ENCODE measurements at regions not wholly inside any gene's neighbourhood (a gene's known extent, or its start where the extent isn't known, plus 50 kb on each side); places are given as distances from the start of the nearest gene placed in this dataset.

DNA sequence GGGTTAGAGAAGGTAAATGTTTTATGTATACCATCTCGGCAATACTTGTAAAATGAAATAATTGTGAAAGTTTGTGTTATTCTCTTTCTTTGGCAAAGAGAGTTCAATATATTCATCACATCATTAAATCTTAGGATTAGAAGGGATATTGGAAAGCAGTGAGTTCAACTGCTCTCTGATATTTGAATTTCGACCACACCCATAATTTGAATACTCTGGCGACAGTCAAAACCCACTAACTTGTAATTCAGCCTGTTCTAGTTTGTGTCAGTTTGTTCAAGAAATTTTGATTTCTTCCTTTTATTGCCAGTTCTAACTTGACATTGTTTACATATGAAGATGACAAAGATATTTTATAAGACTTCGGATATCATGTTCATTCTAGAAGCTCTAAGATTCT, 1380.5 kb upstream of the CDH8 start:
- TF ChIP-seq, protein P1, sequence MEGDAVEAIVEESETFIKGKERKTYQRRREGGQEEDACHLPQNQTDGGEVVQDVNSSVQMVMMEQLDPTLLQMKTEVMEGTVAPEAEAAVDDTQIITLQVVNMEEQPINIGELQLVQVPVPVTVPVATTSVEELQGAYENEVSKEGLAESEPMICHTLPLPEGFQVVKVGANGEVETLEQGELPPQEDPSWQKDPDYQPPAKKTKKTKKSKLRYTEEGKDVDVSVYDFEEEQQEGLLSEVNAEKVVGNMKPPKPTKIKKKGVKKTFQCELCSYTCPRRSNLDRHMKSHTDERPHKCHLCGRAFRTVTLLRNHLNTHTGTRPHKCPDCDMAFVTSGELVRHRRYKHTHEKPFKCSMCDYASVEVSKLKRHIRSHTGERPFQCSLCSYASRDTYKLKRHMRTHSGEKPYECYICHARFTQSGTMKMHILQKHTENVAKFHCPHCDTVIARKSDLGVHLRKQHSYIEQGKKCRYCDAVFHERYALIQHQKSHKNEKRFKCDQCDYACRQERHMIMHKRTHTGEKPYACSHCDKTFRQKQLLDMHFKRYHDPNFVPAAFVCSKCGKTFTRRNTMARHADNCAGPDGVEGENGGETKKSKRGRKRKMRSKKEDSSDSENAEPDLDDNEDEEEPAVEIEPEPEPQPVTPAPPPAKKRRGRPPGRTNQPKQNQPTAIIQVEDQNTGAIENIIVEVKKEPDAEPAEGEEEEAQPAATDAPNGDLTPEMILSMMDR (IDR thresholded peaks at IDR 0.05): no peak
- no peak for TF ChIP-seq POLR2A (IDR thresholded peaks at IDR 0.05)

All from testis (tissue), 2 donors.